ENCODE measurements at regions not wholly inside any gene's neighbourhood (a gene's known extent, or its start where the extent isn't known, plus 50 kb on each side); places are given as distances from the start of the nearest gene placed in this dataset.

DNA sequence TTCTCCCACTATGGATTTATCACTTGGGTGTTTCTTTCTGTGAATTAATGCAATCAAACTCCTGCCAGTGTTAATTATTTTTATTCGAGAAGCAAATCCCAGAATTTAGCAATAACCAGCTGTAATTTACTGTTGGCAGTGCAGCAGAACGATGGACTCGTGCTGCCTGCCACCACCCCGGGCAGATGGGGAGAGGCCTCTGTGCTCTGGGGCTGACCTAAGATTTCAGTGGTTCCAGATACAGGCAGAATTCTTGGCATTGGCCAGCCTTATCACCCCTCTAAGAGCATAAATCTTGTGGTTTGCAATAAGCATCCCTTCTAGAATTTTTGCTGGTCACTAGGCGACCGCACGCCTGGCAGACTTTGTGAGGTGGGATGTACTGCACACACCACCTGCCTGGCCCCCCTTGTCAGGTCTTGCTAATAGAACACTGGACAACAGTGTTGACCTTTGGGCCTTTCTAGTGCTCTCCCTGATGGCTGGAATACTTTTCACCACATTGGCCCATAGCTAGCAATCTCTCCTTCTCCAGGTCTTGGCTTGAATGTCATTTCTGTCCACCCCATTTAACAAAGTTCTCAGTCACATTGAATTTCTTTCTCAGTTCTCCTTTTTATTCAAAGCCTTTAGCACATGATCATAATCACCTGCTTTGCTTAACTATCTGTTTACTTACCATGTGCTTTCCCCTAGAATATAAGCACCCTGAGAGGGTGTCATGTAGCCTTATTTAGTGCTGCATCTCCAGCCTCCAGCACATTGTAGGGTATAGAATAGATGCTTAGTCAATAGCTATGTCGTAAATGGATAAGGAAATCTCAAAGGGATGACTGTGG, 122.1 kb upstream of the DYNLRB2 start:
- no peak for DNase-seq

DNA sequence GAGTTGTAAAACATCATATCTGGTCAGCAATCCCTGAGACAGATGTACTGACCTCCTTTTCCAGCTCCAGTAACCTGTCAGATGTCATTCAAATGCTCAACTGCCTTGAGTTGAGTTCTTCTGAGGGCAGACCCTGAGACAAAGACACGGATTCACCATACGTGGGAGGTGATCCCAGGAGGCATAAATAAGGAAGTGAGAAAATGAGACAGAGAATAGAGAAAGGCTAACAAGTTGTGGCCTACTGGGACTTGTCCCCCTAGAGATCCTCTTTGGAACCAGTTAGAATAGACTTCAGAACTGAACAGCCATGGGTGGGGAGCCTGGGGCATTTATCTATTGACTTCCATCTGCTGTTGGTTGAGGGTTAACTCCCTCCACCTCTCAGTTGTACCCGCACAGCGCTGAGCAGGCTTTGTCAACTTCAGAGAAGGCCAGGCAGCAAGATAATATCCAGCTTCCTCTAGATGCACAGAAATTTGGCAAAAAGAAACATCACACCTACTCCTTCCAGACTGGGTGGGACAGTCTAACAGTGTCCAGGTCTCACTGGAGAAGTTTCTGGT, 123.0 kb upstream of the DYNLRB2 start:
- DNase-seq = no peak

DNA sequence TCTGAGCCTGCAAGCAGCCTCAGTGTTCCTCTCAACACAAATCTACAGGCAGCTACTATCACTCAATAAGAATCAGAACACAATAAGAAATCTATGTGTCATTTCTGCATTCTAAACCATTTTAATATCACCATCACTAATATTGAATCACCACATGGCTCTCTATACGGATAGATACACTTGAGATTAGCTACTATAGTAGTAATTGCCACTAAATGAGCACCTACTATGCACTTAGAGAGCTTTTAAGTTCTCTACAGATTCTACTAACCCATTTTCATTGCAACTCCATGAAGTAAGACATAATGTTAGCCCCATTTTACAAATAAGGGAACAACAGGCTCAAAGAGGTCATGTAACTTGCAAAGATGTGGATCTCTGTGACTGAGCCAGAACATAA, 132.8 kb upstream of the DYNLRB2 start:
- no peak for DNase-seq

DNA sequence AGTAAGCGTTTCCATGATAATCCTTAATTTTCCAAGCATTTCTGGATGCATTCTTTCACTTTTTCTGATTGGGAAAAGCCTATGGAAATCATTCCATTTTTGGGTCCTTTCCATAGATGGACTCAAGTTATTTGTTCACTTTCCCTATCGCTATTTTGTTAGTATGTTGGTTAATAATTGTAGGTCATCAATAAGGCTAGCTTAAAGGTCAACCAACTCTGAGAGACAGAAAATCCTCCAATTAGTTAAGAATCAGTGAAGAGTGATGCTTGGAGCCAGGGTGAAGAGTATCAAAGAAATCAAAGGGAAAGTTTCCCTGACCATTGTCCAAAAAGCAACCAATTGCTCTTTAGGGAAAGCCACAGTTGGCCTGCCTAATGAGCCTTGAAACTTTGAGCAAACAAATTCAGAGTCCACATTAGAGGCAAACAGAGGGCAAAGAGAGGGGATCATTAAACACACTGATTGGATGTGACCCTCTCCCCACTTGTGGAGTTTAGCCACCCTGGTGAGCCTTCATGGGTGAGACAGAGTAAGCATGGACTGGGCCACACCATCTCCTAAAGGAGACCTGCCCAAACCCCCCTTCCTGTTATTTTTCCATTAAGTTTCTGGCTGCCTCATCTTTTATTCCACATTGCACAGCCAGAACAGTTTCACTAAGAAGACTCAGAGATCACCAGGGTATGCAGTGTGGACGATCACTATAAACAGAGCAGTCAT, 133.4 kb upstream of the DYNLRB2 start:
- DNase-seq = no peak

DNA sequence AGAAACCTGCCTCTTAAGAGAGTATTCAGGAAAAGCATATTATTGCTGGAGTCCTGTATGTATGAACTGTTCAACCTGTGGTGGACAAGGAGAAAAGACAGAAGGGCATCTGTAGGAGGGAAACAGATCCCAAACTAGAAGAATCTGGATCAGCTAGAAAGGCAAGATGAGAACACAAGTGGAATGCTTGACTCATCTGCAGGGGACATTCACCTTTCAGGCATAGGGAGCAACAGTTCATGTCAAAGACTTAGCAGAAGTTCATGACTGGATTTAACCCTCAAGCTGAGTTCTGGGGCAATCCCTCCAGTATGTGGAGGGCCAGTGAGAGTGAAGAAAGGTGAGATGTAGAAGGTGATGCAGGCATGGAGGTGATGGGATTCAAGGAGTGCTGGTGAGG, 135.9 kb upstream of the DYNLRB2 start:
- no peak for DNase-seq

DNA sequence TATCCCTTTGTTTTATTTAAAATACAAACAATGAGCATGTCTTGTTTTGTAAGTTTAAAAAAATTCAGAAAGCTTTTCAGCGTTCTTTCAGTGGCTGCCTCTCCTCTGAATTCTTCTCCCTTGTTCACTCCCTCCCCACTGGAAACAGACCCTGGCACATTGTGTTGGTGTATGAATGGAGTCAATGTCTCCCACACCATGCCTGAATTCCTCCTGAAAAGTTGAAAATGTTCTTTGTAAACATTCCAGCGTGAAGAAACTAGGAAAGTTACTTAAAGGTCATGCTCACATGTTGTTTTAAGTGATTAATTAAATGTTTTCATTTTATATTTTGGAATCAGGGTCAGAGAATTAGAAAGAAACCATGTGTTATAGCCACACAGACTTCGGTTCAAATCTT, 136.9 kb upstream of the DYNLRB2 start:
- no peak for DNase-seq

DNA sequence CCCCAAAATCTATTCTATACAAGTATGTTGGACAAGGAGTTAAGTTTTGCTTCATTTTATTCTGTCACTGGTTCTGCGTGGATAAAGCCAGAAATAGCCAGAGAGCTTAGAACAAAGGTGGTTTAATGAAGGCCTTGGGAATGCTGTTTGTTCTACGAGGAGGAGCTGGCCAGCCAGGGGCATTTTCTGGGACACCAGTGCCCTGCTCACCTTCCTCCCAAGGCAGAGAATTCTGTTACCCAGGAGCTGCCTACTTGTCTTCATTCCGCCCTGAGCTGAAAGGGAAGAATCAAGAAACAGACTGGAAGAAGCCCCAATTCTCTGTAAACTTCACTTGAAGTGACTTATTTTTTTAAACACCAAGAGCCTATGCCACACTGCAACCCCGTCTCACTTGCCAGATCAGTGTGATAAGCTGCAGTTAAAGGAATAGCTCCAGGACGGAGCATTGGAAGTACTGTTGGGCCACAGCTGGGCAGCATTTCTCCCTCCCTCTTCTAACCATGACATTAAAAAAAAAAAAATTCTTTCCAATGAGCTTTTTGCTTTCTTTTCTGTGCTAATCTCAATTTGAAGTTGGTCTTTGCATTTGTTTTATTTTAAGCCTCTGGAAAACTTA, 149.8 kb upstream of the DYNLRB2 start:
- DNase-seq = no peak

DNA sequence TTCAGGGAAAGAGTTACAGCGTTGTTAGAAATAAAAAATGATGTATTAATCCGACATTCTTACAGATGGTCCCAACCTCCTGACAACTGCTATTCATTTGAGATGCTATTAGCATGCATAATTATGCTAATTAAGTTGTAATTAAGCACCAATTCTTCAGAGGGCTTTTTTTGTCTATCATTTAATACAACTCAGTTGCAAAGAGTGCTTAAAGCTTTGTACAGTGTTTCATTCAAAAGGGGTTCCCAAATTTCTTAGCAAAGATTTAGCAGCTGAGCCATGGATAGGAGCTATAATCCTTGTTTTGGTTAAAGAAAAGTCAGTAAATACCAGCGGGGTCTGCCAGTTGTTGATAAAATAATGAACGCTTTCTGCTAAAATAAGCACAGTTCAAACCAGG, 150.7 kb upstream of the DYNLRB2 start:
- no peak for DNase-seq

DNA sequence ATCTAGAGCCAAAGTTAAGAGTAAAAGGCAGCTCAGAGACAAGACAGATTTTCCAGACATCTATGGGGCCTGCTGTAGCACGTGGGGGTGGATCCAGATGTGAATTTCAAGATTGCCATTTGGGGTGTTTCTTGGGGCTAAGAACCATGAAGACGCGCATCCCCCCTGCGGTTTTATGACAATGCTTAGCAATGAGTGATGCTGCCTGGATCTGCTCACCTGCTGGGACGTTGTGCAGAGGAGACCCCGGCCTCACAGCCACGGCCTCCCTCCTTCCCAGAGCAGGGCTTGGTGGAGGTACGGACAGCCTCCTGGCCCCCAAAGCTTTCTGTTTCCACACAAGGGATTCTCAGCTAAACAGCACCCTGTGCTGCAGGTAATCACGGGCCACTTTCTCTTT, 151.5 kb upstream of the DYNLRB2 start:
- no peak for DNase-seq

DNA sequence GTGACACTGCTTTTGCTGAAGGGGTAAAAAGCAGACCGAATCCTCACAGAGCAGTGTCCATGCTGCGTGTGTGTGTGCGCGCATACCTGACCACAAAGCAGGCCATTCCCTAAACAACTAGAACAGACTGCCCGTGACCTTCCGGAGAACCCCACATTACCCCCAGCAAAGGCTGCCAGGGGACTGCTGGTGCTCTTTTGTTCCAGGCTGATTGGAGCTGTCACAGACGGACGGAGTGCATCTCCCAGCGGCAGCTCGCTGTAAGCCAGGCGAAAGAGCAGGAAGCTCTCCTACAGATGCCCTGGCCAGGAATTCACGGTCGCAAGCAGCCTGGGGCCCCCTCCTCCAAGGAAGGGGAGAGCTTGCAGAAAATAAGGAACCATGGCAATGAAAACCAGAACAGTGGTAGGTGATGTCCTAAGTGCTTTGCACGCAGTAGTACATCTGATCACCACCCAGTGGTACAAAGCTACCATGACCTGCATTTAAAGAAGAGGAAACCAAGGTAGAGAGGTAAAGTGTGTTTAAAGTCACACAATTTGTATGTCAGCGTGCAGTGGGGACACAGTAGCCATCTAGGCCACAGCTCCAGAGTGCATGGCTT, 153.4 kb upstream of the DYNLRB2 start:
- DNase-seq = no peak

DNA sequence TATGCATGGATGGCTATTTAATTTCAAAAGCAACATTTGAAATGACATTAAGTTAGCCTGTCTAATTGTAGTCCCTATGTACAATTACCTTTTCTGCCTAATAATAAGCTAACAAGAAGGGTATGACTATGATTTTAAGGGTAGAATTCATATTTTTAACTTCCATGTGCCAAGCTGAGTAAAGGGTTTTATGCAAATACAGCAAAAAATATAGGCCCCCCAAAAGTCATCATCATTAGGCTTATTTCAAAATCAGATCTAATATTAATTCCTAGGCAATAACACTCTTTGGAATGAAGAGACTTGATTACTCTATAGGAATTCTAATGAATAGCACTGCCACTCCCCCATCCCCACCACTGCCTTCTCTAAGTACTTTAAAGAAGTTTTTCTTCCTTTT, 155.9 kb upstream of the DYNLRB2 start:
- no peak for DNase-seq

DNA sequence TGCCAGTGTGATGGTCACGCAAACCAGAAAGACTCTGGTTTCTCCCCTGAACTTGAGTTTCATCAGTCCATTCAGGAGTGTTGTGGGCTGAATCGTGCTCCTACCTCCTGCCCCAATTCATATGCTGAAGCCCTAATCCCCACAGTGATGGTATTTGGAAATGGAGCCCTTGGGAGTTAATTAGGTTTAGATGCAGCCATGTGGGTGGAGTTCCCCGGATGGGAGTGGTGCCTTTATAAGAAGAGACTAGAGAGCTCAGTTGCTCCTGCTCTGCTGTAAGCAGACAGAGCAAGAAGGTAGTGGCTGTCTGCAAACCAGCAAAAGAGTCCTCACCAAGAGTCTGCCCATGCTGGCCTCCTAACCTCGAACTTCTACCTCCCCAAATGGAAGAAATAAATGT, 160.3 kb upstream of the DYNLRB2 start:
- DNase-seq = no peak

DNA sequence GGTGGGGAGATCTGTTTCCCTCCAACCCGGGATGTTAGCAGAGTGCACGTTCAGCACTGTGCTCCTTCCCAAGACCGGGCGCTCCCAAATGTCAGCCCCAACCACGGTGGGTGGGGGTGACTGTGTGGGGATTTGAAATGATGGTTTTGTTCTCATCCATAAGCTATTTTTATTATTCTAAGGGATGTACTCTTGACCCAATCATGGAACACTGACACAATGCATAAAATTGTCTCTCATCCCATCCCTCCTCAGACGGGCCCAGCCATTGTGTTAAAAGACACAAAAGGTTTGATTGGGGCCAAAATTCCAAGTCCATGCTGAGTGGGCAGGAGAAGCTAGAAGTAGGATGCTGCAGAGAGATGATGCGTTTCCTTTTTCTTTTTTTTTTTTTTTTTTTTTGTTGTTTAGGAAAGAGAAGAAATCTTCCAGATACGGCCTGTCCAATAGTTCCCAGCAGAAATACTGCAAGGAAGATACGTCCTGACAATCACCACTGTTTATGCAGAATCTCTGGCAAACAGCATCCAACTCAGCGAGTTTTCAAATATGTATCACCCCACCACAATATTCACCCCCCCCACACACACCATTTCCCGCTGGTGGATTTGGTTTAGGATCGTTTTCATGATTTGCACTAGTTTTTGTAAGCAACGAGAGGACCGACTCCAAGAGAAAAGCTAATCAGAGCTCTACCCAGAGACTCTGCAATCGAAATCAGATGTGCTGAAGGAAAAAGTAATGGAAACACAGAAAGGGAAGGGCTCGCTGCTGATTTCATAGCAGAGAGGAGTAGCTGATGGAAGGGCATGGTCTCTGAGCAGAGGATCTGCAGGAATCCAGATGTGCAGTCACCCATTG, 163.5 kb upstream of the DYNLRB2 start:
- no peak for DNase-seq

DNA sequence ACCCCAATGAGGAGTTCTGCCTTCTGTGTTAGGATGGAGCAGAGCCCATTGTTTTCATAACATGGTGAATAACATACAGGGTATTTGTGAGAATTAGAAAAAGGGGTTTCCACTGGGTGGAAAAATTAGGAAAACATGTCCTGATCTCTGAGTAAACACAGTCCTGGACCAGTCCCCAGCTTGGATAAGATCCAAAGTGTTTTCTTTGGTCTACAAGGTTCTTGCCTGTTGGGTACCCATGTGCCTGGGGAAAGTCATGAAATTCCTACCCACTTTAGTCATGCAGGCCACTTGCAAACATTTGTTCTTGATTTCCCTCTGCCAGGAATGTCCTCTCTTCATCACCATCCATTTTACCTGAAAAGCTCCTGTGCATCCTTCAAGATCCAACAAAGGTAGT, 164.8 kb upstream of the DYNLRB2 start:
- DNase-seq = no peak

DNA sequence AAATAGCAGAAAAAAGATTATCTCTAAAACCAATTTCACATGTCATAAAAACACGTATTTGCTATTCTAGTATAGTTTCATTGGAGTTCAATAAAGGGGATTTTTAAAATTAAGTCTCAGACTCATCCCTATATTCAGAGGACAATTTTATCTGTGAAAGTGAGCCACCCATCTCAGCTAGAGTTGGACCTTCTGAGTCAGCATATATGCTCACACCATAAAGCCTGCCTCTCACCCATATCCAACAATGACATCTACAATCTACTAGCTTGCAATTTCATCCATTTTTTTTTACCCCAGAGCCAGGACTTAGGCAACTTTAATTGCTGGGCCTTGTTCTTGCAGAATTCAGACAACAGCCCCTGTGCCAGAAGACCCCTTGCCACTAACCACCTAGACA, 165.3 kb upstream of the DYNLRB2 start:
- no peak for DNase-seq

DNA sequence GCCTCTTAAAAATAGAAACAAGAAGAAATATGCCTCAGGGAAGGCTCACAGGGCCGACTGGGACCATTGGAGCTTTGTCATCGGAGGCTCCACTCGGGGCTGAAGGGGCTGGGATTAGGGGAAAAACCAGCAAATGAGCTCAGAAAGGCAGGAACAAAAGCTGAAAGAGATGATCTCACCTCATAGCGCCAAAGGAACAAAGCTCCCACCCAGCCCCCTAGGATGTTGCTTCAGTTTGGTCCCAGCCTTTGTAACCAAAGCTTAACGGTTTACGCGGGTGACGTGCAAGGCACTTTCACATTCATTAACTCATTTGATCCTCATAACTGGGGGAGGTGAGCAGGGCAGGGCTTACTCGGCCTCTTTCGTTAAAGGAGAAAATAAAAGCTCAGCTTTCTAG, 168.5 kb upstream of the DYNLRB2 start:
- DNase-seq = no peak

DNA sequence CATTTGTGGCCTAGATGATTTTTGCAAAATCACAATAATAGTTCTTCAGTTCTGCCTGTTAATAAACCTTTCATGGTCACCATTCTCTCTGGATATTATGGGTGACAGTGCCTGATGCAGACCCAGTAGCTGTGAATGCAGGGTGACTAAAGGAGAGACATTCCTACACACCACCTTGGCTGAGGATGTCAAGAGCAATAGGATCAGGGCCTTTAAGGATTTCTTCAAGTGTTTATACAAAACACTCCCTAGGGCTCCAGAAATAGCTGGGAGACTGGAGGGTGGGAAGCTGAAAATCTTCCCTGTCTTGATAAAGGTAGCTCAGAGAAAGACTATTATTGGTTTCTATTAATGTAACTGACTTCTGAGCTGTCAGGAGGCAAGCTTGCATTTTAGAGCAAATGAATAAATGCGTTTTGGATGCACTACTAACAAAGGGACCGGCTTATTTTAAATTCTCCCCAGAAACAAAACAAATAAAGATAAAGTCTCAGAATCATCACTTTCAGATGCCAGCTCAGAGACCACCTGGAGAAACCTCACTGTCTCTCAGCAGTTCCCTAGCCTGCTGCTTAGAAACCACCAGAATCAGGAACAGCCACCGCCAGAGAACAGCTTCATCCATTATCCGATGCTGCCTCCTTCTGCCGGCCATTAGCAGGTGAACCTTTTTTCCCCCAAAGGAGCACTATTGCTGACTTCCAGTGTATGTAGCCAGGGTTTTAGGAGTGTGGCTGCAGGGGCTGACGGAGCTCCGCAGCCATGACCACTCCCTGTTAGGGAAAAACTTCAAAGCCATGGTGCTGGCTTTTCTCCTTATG, 171.4 kb upstream of the DYNLRB2 start:
- no peak for DNase-seq

DNA sequence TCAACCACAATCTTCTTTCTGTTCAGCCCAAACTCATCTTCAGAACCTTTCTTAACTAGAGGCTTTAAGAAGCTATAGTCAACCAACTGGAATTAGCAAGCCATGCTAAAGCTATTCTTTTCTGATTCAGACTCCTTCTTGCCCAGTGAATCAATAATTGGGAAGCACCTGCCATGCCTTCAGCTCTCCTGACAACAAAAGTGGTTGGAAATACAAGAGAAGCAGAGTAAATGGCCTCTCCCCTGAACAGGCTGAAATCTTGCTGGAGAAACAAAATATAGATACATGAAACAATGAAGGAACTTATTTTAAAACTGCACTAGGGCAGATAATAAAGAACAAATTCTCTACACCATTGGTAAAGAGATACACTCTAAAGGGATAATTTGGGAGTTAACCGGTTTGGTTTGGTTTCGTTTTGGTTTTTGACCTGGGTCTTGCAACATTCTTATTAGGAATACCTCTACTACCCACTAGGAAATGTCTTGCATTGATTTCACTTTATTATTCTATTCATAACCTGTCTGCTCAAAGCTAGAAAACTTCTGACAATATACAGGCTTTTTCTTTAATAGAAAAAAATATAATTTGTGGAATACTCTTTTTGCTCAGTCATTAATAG, 173.6 kb upstream of the DYNLRB2 start:
- DNase-seq = no peak

DNA sequence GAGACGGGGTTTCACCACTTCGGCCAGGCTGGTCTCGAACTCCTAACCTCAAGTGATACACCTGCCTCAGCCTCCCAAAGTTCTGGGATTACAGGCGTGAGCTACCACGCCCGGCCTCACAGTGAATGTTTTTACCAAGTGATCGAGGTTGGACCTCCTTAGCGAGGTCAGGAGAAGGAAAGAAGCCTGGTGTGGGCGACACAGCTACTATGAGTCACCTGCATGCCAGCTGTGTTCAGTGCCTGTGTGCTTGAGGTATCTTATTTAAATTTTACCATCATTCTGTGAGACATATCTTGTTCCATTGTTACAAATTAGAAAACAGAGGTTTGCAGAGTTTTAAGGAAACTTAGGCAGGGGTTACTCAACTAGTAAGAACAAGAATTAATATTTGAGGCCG, 174.8 kb upstream of the DYNLRB2 start:
- DNase-seq = no peak

DNA sequence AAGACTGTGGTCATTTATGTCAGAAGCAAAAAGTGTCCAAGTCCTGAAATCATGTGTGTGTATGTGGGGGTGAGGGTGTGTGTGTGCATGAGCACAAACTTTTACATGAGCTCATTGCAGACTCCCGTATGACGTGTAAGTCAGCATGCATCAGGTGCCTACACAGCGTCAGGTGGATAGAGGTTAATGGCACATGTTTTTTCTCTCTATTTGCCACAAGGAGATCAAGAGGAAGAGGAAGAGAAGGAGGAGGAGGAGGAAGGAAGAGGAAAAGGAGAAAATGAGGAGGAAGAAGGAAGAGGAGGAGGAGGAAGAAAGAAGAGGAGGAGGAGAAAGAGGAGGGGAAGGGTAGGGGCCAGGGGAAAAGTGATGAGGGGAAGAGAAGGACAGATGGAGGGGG, 178.0 kb upstream of the DYNLRB2 start:
- DNase-seq = no peak

DNA sequence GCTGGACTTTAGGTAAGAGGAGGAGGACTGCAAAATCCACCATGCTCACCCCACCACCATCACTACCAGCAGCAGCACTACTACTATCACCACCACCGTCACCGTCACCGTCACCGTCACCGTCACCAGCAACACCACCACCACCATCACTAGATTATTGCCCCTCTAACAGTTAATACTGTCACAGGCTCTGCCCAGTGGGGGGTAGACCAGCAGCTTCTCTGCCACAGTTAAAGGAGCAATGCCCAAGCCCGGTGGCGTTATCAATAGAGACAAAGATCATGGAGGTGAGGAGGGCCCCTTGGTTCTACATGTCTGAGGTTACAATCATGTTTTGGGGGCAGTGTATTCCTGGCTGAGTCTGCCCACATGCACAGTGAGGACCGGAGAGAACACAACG, 184.4 kb upstream of the DYNLRB2 start:
- DNase-seq = no peak

Data from NCI-H1105 (cell line).